Omental fat pad (tissue), 3 donors: ENCODE measurements at regions not wholly inside any gene's neighbourhood (a gene's known extent, or its start where the extent isn't known, plus 50 kb on each side); places are given as distances from the start of the nearest gene placed in this dataset.
"Not testable (repeated sequence)": the region's sequence is repeated elsewhere in the genome, so short reads cannot be mapped to it uniquely, and the experiment has no call there.

ENCODE experiments used
- ATAC-seq: fragments of 150-250 bp; one replicate; pipeline ENCODE4 v1.9.1; 2016; ENCODE audit warnings: mild to moderate bottlenecking, moderate library complexity; ENCODE audit not compliant: low FRiP score
- DNase-seq: peaks from one replicate; pipeline ENCODE4 v3.0.0-alpha.2; 2019; ENCODE audit warnings: low spot score
- TF ChIP-seq, protein P1 (sequence below), 3 donors: fragments of 450-650 bp; IDR thresholded peaks; one replicate each; pipeline ENCODE4 v1.5.1; 2016 to 2017; ENCODE audit warnings: antibody characterized with exemption in 3 of 3, mild to moderate bottlenecking in 3 of 3, moderate library complexity in 2 of 3

DNA sequence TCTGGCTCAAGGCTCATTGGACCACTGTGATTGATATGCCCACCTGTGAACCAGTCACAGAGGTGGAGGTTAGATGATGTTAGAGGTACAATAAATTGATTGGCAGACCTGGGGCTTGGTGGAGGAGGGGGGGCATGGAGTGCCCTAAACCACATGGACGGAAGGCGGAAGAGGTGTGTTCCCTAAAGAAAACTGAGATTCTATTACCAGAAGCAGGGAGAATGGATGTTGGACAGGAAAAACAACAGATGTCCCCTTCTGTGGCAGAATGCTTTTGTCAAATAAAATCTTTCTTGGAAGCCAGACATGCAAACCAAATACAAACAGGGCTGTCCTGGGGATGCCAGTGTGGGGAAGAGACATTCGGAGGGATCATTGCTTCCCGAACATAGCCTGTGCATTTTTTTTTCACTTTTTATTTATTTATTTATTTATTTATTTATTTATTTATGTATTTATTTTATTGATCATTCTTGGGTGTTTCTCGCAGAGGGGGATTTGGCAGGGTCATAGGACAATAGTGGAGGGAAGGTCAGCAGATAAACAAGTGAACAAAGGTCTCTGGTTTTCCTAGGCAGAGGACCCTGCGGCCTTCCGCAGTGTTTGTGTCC, 433.9 kb downstream of the RPS24 start:
- DNase-seq (no peak), ATAC-seq (no peak)

DNA sequence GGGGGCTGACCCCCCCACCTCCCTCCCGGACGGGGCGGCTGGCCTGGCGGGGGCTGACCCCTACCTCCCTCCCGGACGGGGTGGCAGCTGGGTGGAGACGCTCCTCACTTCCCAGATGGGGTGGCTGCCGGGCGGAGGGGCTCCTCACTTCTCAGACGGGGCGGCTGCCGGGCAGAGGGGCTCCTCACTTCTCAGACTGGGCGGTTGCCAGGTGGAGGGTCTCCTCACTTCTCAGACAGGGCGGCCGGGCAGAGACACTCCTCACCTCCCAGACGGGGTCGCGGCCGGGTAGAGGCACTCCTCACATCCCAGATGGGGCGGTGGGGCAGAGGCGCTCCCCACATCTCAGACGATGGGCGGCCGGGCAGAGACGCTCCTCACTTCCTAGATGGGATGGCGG, 435.1 kb downstream of the RPS24 start:
- not testable (repeated sequence) for DNase-seq, ATAC-seq

More for the DNA sequence above, 433.9 kb downstream of the RPS24 start:
- TF ChIP-seq, protein P1, sequence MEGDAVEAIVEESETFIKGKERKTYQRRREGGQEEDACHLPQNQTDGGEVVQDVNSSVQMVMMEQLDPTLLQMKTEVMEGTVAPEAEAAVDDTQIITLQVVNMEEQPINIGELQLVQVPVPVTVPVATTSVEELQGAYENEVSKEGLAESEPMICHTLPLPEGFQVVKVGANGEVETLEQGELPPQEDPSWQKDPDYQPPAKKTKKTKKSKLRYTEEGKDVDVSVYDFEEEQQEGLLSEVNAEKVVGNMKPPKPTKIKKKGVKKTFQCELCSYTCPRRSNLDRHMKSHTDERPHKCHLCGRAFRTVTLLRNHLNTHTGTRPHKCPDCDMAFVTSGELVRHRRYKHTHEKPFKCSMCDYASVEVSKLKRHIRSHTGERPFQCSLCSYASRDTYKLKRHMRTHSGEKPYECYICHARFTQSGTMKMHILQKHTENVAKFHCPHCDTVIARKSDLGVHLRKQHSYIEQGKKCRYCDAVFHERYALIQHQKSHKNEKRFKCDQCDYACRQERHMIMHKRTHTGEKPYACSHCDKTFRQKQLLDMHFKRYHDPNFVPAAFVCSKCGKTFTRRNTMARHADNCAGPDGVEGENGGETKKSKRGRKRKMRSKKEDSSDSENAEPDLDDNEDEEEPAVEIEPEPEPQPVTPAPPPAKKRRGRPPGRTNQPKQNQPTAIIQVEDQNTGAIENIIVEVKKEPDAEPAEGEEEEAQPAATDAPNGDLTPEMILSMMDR (IDR thresholded peaks at IDR 0.05): no peak

DNA sequence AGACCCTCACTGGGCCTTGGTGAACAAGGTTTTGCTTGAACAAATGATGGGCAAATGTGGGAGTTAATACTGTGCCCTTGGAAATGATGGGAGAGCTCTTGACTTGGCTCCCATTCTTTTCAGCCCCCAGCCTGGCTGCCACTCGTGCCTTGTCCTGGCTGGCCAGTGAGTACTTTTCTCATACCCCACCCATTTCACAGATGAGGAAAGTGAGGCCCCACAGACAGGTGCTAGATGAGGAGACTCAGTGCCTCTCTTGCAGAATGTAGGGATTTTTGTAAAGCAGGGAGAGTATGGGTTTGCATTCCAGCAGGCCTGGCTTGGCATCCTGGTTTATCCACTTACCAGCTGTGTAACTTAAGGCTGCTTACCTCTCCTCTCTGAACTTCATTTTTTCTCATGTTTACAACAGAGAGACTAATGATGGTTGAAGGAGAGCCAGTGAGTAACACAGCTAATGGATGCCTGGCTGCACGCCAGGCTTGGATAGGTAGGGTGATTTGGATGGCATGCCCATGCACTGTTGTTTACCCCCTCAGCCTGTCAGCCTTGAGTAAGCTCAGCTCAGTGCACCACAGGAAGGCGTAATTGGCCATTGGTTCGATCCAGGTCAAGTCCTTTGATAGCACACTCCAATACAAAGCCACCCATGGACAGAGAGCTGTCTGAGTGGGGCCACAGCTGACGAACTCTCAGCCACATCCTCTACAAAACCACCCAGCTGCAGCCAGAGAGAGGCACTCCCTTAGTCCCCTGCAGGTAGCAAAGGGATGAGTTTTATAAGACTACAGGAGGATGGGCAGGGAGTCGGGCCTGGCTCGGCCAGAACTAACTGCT, 436.8 kb downstream of the RPS24 start:
- DNase-seq (no peak), ATAC-seq (peak; percentile 42)
- TF ChIP-seq, protein P1 (IDR thresholded peaks at IDR 0.05): no peak

DNA sequence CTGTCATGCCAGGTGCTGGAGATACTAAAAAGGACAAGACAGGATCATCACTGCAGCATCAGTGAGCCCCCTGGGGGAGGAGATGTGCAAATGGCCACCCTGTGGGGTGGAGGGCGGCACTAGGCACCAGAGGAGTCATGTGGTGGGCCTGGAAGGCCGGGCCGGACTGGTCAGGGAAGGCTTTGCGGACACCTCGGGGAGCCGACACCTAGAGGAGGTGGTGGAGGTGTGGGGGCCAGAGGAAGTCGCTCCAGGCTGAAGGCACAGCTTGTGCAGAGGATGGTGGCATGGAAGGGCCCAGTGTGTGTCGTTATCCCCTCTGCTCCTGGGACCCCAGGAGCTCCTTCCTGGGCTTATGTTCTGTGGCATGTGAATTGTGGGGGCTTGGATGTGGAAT, 437.7 kb downstream of the RPS24 start:
- TF ChIP-seq, protein P1 (IDR thresholded peaks at IDR 0.05): no peak
- ATAC-seq (no peak), DNase-seq (no peak)

DNA sequence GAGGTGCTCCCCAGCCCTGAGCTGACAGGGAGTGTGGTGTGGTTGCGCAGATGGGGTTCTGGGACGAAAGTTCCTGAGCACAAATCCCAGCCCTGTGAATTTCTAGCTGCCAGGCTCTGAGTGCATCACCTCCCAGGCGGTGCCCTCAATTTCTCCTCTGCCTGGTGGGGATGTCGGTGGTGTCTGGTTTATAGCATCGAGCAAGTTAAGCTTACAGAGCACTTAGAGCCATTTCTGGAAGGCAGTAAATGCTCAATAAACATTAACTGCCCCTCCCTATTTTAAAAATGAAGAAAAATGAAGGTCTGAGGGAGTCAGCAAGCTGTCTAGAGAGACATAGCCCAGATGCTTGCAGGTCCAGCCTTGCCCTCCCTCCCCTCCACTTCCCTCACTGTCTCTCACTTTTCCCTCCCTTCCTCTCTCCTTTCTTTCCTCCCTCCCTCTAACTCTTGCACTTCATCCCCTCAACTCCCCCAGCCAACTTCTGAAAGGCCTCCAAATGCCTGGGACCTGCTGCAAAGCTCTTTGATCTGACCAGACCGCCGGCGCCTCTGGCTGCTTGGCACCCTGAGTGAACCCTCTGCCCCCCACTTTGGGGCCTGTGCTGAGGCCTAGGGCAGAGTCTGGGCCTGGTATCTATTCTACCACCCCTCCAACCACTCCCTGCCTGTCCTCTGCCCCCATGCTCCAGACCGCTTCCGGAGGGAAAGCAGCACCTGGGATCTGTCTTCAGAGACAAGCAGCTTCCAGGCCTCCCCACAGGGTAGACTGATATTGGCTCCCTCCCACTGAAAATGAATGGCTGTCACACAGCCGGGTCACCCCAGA, 438.3 kb downstream of the RPS24 start:
- ATAC-seq (peak; percentile 52), DNase-seq (no peak)
- TF ChIP-seq, protein P1 (IDR thresholded peaks at IDR 0.05): no peak

DNA sequence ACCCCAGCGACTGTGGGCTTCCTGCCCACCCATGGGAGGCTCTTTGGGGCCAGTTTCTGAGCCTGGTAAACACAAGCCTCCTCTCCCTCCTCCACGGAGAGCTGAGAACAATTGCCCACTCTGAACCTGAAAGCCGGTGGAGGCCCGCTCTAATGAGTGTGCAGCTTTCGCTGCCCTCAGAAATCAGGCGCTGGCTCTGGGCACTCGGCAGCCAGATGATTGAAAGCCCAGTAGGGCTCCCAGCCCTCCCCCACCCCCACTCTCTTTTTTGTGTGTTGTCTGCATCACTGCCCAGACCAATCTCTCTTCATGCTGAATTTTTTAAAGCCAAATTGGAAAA, 438.9 kb downstream of the RPS24 start:
- peak; percentile 8 for ATAC-seq
- TF ChIP-seq, protein P1 (IDR thresholded peaks at IDR 0.05): no peak
- DNase-seq: no peak

DNA sequence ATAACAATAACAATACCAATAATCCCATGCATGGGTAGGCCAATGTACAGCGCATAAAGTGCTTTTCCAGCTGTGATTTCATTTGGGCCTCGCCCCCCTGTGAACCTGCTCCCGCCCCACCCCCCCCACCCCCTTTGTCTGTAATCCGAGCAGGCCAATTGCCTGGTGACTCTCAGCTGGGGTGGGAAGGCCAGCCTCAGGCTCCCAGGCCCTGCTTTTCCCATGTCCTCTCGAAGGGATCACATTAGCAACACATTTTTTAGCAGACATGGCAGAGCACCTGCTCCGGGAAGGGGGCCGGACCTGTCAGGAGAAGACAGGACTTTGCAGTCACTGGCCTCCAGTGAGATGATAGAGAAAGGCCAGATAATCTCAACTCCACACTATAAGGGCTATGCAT, 439.3 kb downstream of the RPS24 start:
- no peak for DNase-seq
- ATAC-seq: no peak
- TF ChIP-seq, protein P1 (IDR thresholded peaks at IDR 0.05): no peak
